Endothelial cell (in vitro differentiated cells): ENCODE measurements at regions not wholly inside any gene's neighbourhood (a gene's known extent, or its start where the extent isn't known, plus 50 kb on each side); places are given as distances from the start of the nearest gene placed in this dataset.

Source experiments
- DNase-seq: peaks from one replicate; pipeline ENCODE4 v3.0.0; 2021; ENCODE audit warnings: low spot score
- H3K27ac Mint-ChIP-seq: one replicate; pipeline ENCODE4 v1.8.0; 2021; ENCODE audit warnings: mixed read lengths, inconsistent platforms; ENCODE audit not compliant: unreplicated experiment
- H3K27me3 Mint-ChIP-seq: one replicate; pipeline ENCODE4 v1.8.0; 2021; ENCODE audit warnings: mild to moderate bottlenecking, moderate library complexity, mixed read lengths, inconsistent platforms; ENCODE audit not compliant: unreplicated experiment
- H3K36me3 Mint-ChIP-seq: one replicate; pipeline ENCODE4 v1.8.0; 2021; ENCODE audit warnings: mild to moderate bottlenecking, low read depth, mixed read lengths, inconsistent platforms; ENCODE audit not compliant: unreplicated experiment
- H3K4me1 Mint-ChIP-seq: one replicate; pipeline ENCODE4 v1.8.0; 2021; ENCODE audit warnings: mild to moderate bottlenecking, mixed read lengths, inconsistent platforms; ENCODE audit not compliant: unreplicated experiment
- H3K4me3 Mint-ChIP-seq: one replicate; pipeline ENCODE4 v1.8.0; 2021; ENCODE audit warnings: mild to moderate bottlenecking, mixed read lengths, inconsistent platforms; ENCODE audit not compliant: unreplicated experiment
- H3K9me3 Mint-ChIP-seq: one replicate; pipeline ENCODE4 v1.8.0; 2021; ENCODE audit warnings: mixed read lengths, inconsistent platforms; ENCODE audit not compliant: unreplicated experiment
- CTCF ChIP-seq: fragments of 200-600 bp; sonication (generic); IDR thresholded peaks from one replicate; pipeline ENCODE4 v1.5.0; 2021; ENCODE audit warnings: antibody characterized with exemption; ENCODE audit not compliant: unreplicated experiment

GRCh38 chr6:133051240-133051639 lies 189.9 kb upstream of the EYA4 start:
- H3K36me3 Mint-ChIP-seq: no peaks in the 10 kb centered on the region
- H3K9me3 Mint-ChIP-seq: no peaks in the 10 kb centered on the region
- DNase-seq: no peak
- peaks cover 5% of the 10 kb centered on the region for H3K4me1 Mint-ChIP-seq
- no peak overlapping the region for H3K4me3 Mint-ChIP-seq
- no peak for TF ChIP-seq CTCF
- no peaks in the 10 kb centered on the region for H3K27me3 Mint-ChIP-seq
- H3K27ac Mint-ChIP-seq: no peak overlapping the region

- H3K27me3 Mint-ChIP-seq: no peaks in the 10 kb centered on the region
- no peaks in the 10 kb centered on the region for H3K36me3 Mint-ChIP-seq
- DNase-seq: no peak
- H3K4me3 Mint-ChIP-seq: no peak overlapping the region
- peaks cover 5% of the 10 kb centered on the region for H3K4me1 Mint-ChIP-seq
- H3K9me3 Mint-ChIP-seq: no peaks in the 10 kb centered on the region
- no peak overlapping the region for H3K27ac Mint-ChIP-seq
- no peak for TF ChIP-seq CTCF
Observed at GRCh38 chr6:133052465-133052864, 188.7 kb upstream of the EYA4 start.

GRCh38 chr6:133055441-133055966 lies 185.7 kb upstream of the EYA4 start:
- no peaks in the 10 kb centered on the region for H3K9me3 Mint-ChIP-seq
- H3K4me1 Mint-ChIP-seq: peaks cover 5% of the 10 kb centered on the region
- no peak for TF ChIP-seq CTCF
- H3K36me3 Mint-ChIP-seq: no peaks in the 10 kb centered on the region
- no peaks in the 10 kb centered on the region for H3K27me3 Mint-ChIP-seq
- DNase-seq: no peak
- H3K4me3 Mint-ChIP-seq: no peak overlapping the region
- no peak overlapping the region for H3K27ac Mint-ChIP-seq

GRCh38 chr6:133057352-133057751 lies 183.8 kb upstream of the EYA4 start:
- TF ChIP-seq CTCF: no peak
- Mint-ChIP-seq H3K36me3 (no peaks in the 10 kb centered on the region), H3K27me3 (no peaks in the 10 kb centered on the region), H3K27ac (no peak overlapping the region), H3K9me3 (no peaks in the 10 kb centered on the region), H3K4me1 (peaks cover 5% of the 10 kb centered on the region), H3K4me3 (no peak overlapping the region)
- no peak for DNase-seq

- Mint-ChIP-seq H3K27ac (no peak overlapping the region), H3K4me1 (no peaks in the 10 kb centered on the region), H3K4me3 (no peak overlapping the region), H3K36me3 (no peaks in the 10 kb centered on the region), H3K27me3 (no peaks in the 10 kb centered on the region), H3K9me3 (no peaks in the 10 kb centered on the region)
- TF ChIP-seq CTCF: no peak
- DNase-seq: no peak
Observed at GRCh38 chr6:133062077-133062476, 179.1 kb upstream of the EYA4 start.
